Activated CD4-positive, CD25-positive, alpha-beta regulatory T cell treated with anti-CD3 and anti-CD28 coated beads, Interleukin-2, amount 50 U/mL, for 24 hours (primary cell): ENCODE measurements at regions not wholly inside any gene's neighbourhood (a gene's known extent, or its start where the extent isn't known, plus 50 kb on each side); places are given as distances from the start of the nearest gene placed in this dataset.

Source experiments
- ATAC-seq, 2 donors: fragments of 150-1000 bp; cut with Tn5 transposase; one replicate each; pipeline ENCODE4 v1.10.0; 2021; ENCODE audit warnings: mild to moderate bottlenecking in 1 of 2, moderate library complexity in 1 of 2

DNA sequence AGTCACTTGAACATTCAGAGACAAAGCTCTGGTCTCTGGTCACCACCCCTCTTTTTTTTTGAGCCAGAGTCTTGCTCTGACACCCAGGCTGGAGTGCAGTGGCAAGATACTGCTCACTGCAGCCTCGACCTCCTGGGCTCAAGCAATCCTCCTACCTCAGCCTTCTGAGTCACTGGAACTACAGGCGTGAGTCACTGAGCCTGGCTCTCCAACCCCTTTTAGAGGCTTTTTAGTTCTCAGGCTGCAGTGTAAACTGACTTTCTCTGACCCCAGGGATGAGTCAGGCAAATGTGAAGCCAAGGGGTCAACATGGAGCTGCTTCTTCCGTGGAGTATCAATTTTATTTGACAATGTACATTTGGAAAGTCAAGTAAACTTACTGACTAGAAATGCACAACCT is 229.2 kb downstream of the PTTG2 start:
- ATAC-seq = peak; percentile 72 to 84

DNA sequence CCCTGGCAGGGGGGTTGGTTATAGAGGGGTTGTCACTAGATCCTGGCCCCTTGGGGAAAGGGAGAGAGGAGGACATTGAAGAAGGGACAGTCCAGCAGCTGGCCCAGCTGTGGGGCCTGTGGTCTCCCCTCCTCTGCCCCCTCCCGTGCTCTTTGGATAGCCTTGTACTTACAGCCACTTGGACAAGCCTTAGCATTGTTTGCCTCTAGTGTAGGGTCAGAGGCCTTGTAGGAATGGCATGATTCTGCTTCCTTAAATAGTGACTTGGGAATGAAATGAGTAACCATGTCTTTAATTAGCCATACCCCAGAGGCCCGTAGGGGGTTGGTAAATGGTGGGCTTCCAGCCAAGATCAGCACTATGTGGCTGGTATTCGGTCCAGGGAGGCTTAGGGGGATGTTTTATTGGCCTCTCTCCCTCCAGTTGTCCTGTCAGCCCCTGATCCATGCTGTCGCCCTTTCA is 230.6 kb downstream of the PTTG2 start:
- no peak for ATAC-seq

DNA sequence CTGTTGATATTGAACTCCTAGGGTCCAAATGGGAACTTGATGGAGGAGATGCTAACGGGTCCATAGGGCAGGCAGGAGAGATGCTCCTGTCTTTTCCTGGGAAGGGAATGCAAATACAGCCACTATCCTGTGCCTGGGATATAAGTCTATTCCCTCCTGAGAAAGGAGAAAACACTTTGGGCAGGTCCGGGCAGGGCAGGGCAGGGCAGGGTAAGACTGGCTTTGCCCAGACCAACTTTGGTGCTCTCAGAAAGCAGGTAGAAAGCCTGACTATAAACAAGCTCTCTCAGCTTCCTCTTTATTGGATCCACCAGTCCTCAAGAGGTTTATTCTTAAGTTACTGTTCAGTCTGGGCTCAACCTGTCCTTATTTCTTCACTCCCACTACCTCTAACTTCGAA is 232.3 kb downstream of the PTTG2 start:
- ATAC-seq = no peak

DNA sequence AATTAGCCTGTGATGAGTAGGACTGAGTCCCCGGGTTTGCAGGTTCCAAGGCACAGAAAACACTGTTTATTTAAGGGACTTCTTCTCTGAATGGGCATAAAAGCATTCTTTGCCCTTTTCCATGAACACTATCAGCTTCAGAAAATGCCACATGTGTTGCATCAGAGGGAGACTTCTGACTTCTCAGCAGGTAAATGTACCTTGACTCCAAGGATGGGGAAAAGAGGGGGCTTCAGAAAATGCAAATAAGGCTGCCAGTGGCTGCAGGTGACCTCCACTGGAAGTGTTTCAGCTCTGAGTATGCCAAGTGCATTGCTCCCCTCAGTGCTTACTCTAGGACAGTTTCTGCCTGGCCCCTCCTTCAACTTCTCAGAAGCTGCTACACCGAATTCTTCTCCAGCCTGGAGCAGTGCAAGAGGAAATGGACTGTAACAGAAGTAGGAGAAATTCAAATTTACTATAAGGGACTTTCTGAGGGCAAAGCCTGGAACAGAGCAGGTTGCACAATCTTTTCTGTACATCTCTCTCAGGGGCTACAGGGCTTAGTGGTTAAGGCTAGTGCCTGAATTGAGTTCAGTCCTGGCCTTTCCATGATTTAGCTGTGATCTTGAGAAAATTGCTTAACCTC is 233.2 kb downstream of the PTTG2 start:
- ATAC-seq = no peak

- ATAC-seq = no peak
Measured at GRCh38 chr4:38194047-38194602, 233.9 kb downstream of the PTTG2 start.

DNA sequence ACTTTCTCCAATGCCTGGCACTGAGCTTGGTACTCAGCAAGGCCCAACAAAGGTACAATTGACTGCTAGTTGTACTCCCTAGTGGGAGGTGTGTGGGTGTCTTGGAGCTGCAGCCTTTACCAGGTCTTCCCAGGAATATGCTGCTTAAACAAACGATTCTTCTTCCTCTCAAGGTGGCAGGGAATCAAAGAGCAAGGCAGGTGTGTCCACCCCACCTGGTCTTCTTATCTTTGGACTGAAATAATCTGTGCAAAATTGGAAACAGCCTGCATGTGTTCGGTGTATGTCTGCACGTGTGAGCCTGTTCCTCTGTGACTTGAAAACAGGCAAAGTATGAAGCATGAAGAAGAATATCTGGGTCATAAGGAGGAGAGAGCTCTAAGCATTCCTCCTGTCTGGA is 235.3 kb downstream of the PTTG2 start:
- ATAC-seq = no peak

- ATAC-seq = no peak
Measured at GRCh38 chr4:38195911-38196310, 235.7 kb downstream of the PTTG2 start.

- no peak for ATAC-seq
Measured at GRCh38 chr4:38202242-38202641, 242.0 kb downstream of the PTTG2 start.

GRCh38 chr4:38203609-38204008 is 243.4 kb downstream of the PTTG2 start:
- ATAC-seq = no peak

GRCh38 chr4:38204339-38205035 is 244.3 kb downstream of the PTTG2 start:
- ATAC-seq = no peak

DNA sequence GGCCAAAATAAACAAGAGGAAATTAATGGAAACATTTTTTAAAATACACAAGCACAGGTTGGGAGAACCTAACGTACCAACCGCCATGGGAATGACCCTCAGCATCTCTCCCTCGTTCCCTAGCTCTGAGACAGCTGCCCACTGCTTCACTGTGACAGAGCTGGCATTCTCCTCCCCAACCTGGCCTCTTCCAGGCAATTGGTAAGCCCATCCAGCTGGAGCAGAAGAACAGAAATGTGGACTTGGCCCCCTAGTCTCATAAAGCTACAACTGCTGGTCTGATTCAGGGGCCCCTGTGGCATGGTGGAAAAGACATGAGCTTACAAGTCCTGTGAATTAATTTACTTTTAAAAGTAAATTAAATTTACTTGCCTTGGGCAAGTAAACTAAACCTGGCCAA is 245.1 kb downstream of the PTTG2 start:
- ATAC-seq = no peak

GRCh38 chr4:38207110-38207457 is 246.9 kb downstream of the PTTG2 start:
- no peak for ATAC-seq

GRCh38 chr4:38209654-38210053 is 249.5 kb downstream of the PTTG2 start:
- no peak for ATAC-seq

- ATAC-seq = no peak
Measured at GRCh38 chr4:38210396-38211114, 250.4 kb downstream of the PTTG2 start.

GRCh38 chr4:38211885-38212284 is 251.7 kb downstream of the PTTG2 start:
- ATAC-seq = no peak

- ATAC-seq = no peak
Measured at GRCh38 chr4:38213083-38213805, 253.0 kb downstream of the PTTG2 start.

- no peak for ATAC-seq
Measured at GRCh38 chr4:38222892-38223291, 262.7 kb downstream of the PTTG2 start.

DNA sequence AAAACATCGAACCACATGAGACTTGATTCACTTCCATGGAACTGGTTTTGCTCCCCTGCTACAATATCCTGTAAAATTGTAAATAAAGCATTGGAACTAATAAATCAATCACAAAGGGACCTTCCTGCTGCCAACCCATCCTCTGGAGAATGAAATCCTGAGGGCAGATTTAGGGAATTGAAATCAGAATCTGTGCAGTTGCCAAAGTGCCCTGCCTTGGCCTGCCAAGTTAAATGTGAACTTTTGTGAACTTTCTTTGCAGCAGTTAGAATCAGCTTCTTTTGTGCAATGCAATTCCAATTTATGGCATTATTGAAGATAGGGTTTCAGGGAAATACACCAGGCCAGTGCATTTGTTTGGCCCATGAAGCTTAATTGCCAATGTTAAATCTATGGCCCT is 263.1 kb downstream of the PTTG2 start:
- no peak for ATAC-seq

DNA sequence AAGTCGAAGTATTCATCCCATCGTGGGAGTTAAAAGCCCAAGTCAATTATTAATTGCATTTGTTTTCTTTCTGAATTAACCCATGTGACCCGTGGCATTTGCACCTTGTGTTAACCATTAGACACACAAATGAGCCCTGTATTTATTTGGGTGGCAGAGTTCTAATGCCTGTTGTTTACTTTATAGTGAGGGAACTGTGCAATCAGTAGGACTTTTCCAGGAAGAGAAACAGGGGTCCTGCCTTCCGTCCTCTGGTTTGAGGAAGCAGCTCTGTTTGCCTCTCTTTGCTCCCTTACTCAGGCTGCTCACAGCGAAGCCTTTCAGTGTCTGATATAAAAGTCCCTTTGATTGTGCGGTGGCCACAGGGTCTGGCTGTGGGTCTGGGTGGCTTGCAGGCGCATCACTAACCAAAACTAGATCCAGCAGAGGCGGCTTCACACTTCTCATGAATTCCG is 263.6 kb downstream of the PTTG2 start:
- ATAC-seq = no peak

GRCh38 chr4:38224850-38225249 is 264.7 kb downstream of the PTTG2 start:
- no peak for ATAC-seq

DNA sequence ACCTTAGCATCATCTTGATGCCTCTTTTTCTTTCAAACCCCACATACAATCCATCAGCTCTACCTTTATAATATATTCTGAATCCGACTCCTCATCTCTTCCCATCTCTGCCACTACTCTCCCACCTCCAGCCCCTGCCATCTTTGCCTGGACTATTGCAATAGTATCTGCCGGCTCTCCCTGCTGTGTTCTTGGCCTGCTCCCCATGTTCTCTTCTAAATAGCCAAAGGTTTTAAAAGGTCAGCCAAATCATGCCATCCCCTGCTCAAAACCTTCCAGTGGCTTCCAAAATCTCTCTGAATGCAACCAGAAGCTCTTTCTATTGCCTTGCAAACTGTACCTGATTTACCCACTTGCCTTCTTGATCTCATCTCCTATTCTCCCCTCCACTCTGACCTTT is 266.0 kb downstream of the PTTG2 start:
- ATAC-seq = no peak

- no peak for ATAC-seq
Measured at GRCh38 chr4:38230121-38230801, 270.1 kb downstream of the PTTG2 start.
